H9 (cell line): ENCODE measurements at regions not wholly inside any gene's neighbourhood (a gene's known extent, or its start where the extent isn't known, plus 50 kb on each side); places are given as distances from the start of the nearest gene placed in this dataset.

Experiments
- DNase-seq: peaks from one replicate; pipeline ENCODE4 v3.0.0-alpha.2; 2017
- H2AFZ ChIP-seq: one replicate; pipeline ENCODE4 v1.6.1; 2013; ENCODE audit warnings: mild to moderate bottlenecking, low read length, control low read depth, moderate library complexity
- H2AK5ac ChIP-seq: 2 replicates; pipeline ENCODE4 v1.6.1; 2013; ENCODE audit warnings: low read length, control low read depth, mixed read lengths; ENCODE audit not compliant: insufficient read length
- H2BK120ac ChIP-seq: one replicate; pipeline ENCODE4 v1.6.1; 2013; ENCODE audit warnings: low read depth, mild to moderate bottlenecking, low read length, control low read depth, inconsistent platforms; ENCODE audit not compliant: poor library complexity, severe bottlenecking
- H2BK12ac ChIP-seq: 2 replicates; pipeline ENCODE4 v1.6.1; 2013; ENCODE audit warnings: low read length, control low read depth, mixed read lengths, low read depth; ENCODE audit not compliant: insufficient read length
- H2BK15ac ChIP-seq: 2 replicates; pipeline ENCODE4 v1.6.1; 2013; ENCODE audit warnings: low read depth, low read length, control low read depth
- H2BK20ac ChIP-seq: one replicate; pipeline ENCODE4 v1.6.1; 2013; ENCODE audit warnings: low read depth, mild to moderate bottlenecking, low read length, control low read depth, inconsistent platforms; ENCODE audit not compliant: poor library complexity, severe bottlenecking
- H2BK5ac ChIP-seq: 2 replicates; pipeline ENCODE4 v1.6.1; 2013; ENCODE audit warnings: low read length, control low read depth, mixed read lengths; ENCODE audit not compliant: insufficient read length
- H3K14ac ChIP-seq: 2 replicates; pipeline ENCODE4 v1.6.1; 2013; ENCODE audit warnings: low read length, control low read depth; ENCODE audit not compliant: insufficient read depth
- H3K18ac ChIP-seq: 2 replicates; pipeline ENCODE4 v1.6.1; 2013; ENCODE audit warnings: low read depth, mild to moderate bottlenecking, mixed read lengths, low read length, control low read depth; ENCODE audit not compliant: insufficient read length
- H3K23ac ChIP-seq: 2 replicates; pipeline ENCODE4 v1.6.1; 2013; ENCODE audit warnings: low read length, control low read depth, mixed read lengths, low read depth; ENCODE audit not compliant: insufficient read length
- H3K23me2 ChIP-seq: 2 replicates; pipeline ENCODE4 v1.6.1; 2013; ENCODE audit warnings: low read depth, mild to moderate bottlenecking, mixed read lengths, low read length, control low read depth; ENCODE audit not compliant: insufficient read length, poor library complexity, severe bottlenecking
- H3K27ac ChIP-seq: 2 replicates; pipeline ENCODE4 v1.5.1; 2013; ENCODE audit warnings: low read length, control low read depth, mixed read lengths, low read depth; ENCODE audit not compliant: insufficient read length
- H3K27me3 ChIP-seq: 2 replicates; pipeline ENCODE4 v1.6.1; 2013; ENCODE audit warnings: low read length, control low read depth, inconsistent platforms; ENCODE audit not compliant: insufficient read depth
- H3K4ac ChIP-seq: 2 replicates; pipeline ENCODE4 v1.6.1; 2013; ENCODE audit warnings: low read depth, mild to moderate bottlenecking, control low read depth, inconsistent platforms, low read length, moderate library complexity
- H3K4me1 ChIP-seq: 2 replicates; pipeline ENCODE4 v1.6.1; 2013; ENCODE audit warnings: low read length, control low read depth, inconsistent platforms; ENCODE audit not compliant: insufficient read depth
- H3K4me2 ChIP-seq: 2 replicates; pipeline ENCODE4 v1.6.1; 2013; ENCODE audit warnings: low read length, control low read depth, mixed read lengths; ENCODE audit not compliant: insufficient read length, insufficient read depth
- H3K56ac ChIP-seq: 2 replicates; pipeline ENCODE4 v1.6.1; 2013; ENCODE audit warnings: low read depth, mild to moderate bottlenecking, mixed read lengths, low read length, control low read depth; ENCODE audit not compliant: insufficient read length
- H3K79me1 ChIP-seq: 2 replicates; pipeline ENCODE4 v1.6.1; 2013; ENCODE audit warnings: low read depth, mild to moderate bottlenecking, moderate library complexity, low read length, control low read depth, inconsistent platforms; ENCODE audit not compliant: insufficient read depth, poor library complexity, severe bottlenecking
- H3K79me2 ChIP-seq: 2 replicates; pipeline ENCODE4 v1.6.1; 2013; ENCODE audit warnings: low read length, control low read depth, inconsistent platforms; ENCODE audit not compliant: insufficient read depth
- H3K9ac ChIP-seq: 2 replicates; pipeline ENCODE4 v1.6.1; 2013; ENCODE audit warnings: low read length, control low read depth, mixed read lengths; ENCODE audit not compliant: insufficient read length; ENCODE audit errors: extremely low read depth
- H3K9me3 ChIP-seq: one replicate; pipeline ENCODE4 v1.6.1; 2013; ENCODE audit warnings: low read depth, low read length, inconsistent platforms; ENCODE audit not compliant: control insufficient read depth
- H3T11ph ChIP-seq: one replicate; pipeline ENCODE4 v1.6.1; 2013; ENCODE audit warnings: mild to moderate bottlenecking, low read length, control low read depth, inconsistent platforms
- H4K20me1 ChIP-seq: one replicate; pipeline ENCODE4 v1.6.1; 2013; ENCODE audit not compliant: control insufficient read depth, insufficient read length, insufficient read depth
- H4K5ac ChIP-seq: 2 replicates; pipeline ENCODE4 v1.6.1; 2013; ENCODE audit warnings: low read depth, mild to moderate bottlenecking, mixed read lengths, low read length, control low read depth; ENCODE audit not compliant: insufficient read length
- H4K8ac ChIP-seq: replicated peaks from 2 replicates; pipeline ENCODE4 v1.6.1; 2013; ENCODE audit warnings: low read length, control low read depth, mixed read lengths, low read depth; ENCODE audit not compliant: insufficient read length
- H4K91ac ChIP-seq: 2 replicates; pipeline ENCODE4 v1.6.1; 2013; ENCODE audit warnings: low read depth, mild to moderate bottlenecking, moderate library complexity, mixed read lengths, low read length, control low read depth; ENCODE audit not compliant: insufficient read length
- H3K27ac Mint-ChIP-seq, 3 experiments: 2 replicates in 2 of 3; 3 replicates in 1 of 3; pipeline ENCODE4 v1.8.0; 2020 to 2021; ENCODE audit warnings: mixed read lengths in 3 of 3, mild to moderate bottlenecking in 1 of 3, moderate library complexity in 1 of 3
- H3K27me3 Mint-ChIP-seq: 2 replicates; pipeline ENCODE4 v1.8.0; 2021; ENCODE audit warnings: low read depth, mild to moderate bottlenecking, moderate library complexity, mixed read lengths
- H3K36me3 Mint-ChIP-seq, 3 experiments: 2 replicates in 2 of 3; 3 replicates in 1 of 3; pipeline ENCODE4 v1.8.0; 2020 to 2021; ENCODE audit warnings: low read depth in 3 of 3, mixed read lengths in 3 of 3; ENCODE audit not compliant: insufficient read depth in 1 of 3
- H3K4me1 Mint-ChIP-seq, 2 experiments: 2 replicates each; pipeline ENCODE4 v1.8.0; 2020; ENCODE audit warnings: mixed read lengths in 2 of 2
- H3K4me3 Mint-ChIP-seq, 2 experiments: 2 replicates in 1 of 2; 3 replicates in 1 of 2; pipeline ENCODE4 v1.8.0; 2020 to 2021; ENCODE audit warnings: mild to moderate bottlenecking in 2 of 2, mixed read lengths in 2 of 2, moderate library complexity in 1 of 2
- H3K9me3 Mint-ChIP-seq, 2 experiments: 2 replicates in 1 of 2; 3 replicates in 1 of 2; pipeline ENCODE4 v1.8.0; 2020; ENCODE audit warnings: mild to moderate bottlenecking in 2 of 2, mixed read lengths in 2 of 2, moderate library complexity in 1 of 2
- WGBS: extraction: QIAGEN DNeasy Blood & Tissue Kit; methylation state at CpG from one replicate; pipeline ENCODE4 v1.1.7; 2013; ENCODE audit warnings: missing lambda C conversion rate, low lambda C conversion rate, mixed read lengths; ENCODE audit not compliant: insufficient read length; ENCODE audit errors: extremely low coverage; 5-methylcytosine and 5-hydroxymethylcytosine counted together
- TF ChIP-seq, protein P1 (sequence below): fragments of 200-600 bp; sonication (generic); conservative IDR thresholded peaks from 3 replicates; pipeline ENCODE4 v1.8.0; 2021; ENCODE audit warnings: antibody characterized with exemption, mild to moderate bottlenecking

DNA sequence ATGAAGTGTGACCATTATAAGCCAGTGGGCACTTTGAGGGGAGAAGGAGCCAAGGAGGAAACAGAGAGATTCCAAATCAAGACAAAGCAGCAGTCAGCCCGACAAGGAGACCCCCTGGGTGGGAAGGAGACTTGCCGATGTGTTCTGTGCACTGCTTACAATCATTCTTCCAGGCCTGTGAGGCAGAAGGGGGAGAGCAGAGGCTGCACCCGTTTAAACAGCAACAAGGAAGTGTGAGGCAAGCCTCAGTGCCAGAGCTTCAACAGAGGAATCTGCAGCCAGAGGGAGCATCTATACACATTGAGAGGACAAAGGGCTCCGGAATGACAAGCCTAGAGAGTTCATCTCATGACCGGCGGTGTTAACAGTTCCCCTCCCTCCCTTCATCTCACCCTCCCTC lies 121.1 kb downstream of the NXPE2 start:
- Histone ChIP-seq H3K27ac (no peak overlapping the region), H3K14ac (no peak overlapping the region), H3K4me1 (no peaks in the 10 kb centered on the region), H3T11ph (no peak overlapping the region), H4K91ac (no peak overlapping the region), H2AFZ (no peak overlapping the region), H3K79me1 (no peaks in the 10 kb centered on the region), H3K23me2 (no peaks in the 10 kb centered on the region), H4K20me1 (no peaks in the 10 kb centered on the region), H4K5ac (no peak overlapping the region), H4K8ac (no peak overlapping the region), H2BK20ac (no peak overlapping the region), H3K4me2 (peak overlapping the region; percentile 14), H2AK5ac (no peak overlapping the region), H2BK120ac (no peak overlapping the region), H3K9me3 (no peaks in the 10 kb centered on the region), H2BK12ac (no peak overlapping the region), H3K79me2 (no peaks in the 10 kb centered on the region), H3K18ac (no peak overlapping the region), H3K4ac (no peak overlapping the region), H3K9ac (no peak overlapping the region), H2BK15ac (no peak overlapping the region), H3K23ac (no peak overlapping the region), H3K27me3 (no peaks in the 10 kb centered on the region), H2BK5ac (no peak overlapping the region), H3K56ac (no peak overlapping the region)
- peaks cover 8% of the 10 kb centered on the region for H3K27me3 Mint-ChIP-seq
- peak; percentile 71 for DNase-seq
- peaks cover 9 to 14% of the 10 kb centered on the region in 2 experiments for H3K4me1 Mint-ChIP-seq
- H3K4me3 Mint-ChIP-seq: peak overlapping the region in 1 of 2 experiments; percentile 55; a peak in 3 of 5 replicates
- TF ChIP-seq, protein P1, sequence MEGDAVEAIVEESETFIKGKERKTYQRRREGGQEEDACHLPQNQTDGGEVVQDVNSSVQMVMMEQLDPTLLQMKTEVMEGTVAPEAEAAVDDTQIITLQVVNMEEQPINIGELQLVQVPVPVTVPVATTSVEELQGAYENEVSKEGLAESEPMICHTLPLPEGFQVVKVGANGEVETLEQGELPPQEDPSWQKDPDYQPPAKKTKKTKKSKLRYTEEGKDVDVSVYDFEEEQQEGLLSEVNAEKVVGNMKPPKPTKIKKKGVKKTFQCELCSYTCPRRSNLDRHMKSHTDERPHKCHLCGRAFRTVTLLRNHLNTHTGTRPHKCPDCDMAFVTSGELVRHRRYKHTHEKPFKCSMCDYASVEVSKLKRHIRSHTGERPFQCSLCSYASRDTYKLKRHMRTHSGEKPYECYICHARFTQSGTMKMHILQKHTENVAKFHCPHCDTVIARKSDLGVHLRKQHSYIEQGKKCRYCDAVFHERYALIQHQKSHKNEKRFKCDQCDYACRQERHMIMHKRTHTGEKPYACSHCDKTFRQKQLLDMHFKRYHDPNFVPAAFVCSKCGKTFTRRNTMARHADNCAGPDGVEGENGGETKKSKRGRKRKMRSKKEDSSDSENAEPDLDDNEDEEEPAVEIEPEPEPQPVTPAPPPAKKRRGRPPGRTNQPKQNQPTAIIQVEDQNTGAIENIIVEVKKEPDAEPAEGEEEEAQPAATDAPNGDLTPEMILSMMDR: peak; percentile 37; the same call in 2 of the 3 replicates
- WGBS: no CpG with 5 or more reads among the region's 6 CpGs
- H3K36me3 Mint-ChIP-seq: peaks cover 0 to 7% (median 2%) of the 10 kb centered on the region in 3 experiments; a peak in 4 of 7 replicates
- peak overlapping the region in 1 of 3 experiments; percentile 54; a peak in 3 of 7 replicates for H3K27ac Mint-ChIP-seq
- peaks cover 6 to 8% of the 10 kb centered on the region in 2 experiments; a peak in 4 of 5 replicates for H3K9me3 Mint-ChIP-seq
